Inferior parietal cortex (tissue), 1 donor: ENCODE measurements at regions not wholly inside any gene's neighbourhood (a gene's known extent, or its start where the extent isn't known, plus 50 kb on each side); places are given as distances from the start of the nearest gene placed in this dataset.
A peak's percentile ranks its signal among the peaks of the same experiment; 100 is the strongest.

Experiments used
- DNase-seq: peaks from one replicate; pipeline ENCODE4 v3.0.0-alpha.2; 2016; ENCODE audit errors: extremely low spot score

DNA sequence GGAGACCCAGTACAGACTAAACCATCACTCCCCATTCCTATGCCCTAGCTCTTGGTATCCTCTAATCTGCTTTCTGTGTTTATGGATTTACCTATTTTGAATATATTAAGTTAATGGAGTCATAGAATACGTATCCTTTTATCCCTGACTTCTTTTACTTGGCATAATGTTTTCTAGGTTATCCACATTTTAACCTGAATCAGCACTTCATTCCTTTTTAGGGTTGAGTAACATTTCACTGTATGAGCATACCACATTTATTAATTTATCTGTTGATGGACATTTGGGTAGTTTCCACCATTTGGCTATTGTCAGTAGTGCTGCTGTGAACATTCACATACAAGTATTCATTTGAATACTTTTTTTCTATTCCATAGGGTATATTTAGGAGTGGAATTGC lies 157.3 kb upstream of the CTNNA2 start:
- no peak for DNase-seq

DNA sequence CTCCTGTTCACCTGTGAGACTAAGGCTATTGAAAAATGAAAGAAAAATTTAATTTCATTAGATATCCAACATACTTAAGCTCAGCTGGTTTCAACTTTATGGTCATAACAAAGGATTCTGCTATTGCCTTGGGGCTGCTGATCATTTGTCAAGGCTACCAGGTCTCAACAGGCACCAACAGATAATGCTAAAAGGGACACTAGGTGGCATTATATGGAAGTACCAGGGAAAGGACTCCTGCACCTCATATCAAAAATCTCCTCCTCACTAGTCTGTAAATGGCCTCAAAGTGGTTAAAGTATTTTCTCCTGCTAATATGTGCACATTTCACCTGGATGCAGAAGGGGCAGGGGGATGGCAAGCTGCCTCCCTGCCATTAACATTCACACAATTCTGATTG lies 167.9 kb upstream of the REG3A start:
- DNase-seq, result no peak

DNA sequence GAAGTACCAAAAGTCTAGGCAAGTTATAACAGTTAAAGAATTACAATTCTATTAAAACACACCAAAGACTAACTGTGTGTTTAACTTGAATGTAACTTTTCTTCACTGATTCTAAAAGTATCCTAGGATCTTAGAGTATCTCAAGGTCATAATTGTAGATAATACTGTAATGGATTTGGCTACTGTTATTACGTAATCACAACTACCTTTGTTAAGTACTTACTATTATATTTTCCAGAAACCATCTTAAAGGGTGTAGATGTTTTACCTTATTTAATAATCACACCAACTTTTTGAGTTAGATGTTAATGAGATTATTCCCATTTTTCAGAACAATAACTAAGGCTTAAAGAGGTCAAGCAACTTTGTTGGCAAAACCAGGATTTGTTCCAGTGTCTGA lies 161.3 kb upstream of the REG3A start:
- no peak for DNase-seq

DNA sequence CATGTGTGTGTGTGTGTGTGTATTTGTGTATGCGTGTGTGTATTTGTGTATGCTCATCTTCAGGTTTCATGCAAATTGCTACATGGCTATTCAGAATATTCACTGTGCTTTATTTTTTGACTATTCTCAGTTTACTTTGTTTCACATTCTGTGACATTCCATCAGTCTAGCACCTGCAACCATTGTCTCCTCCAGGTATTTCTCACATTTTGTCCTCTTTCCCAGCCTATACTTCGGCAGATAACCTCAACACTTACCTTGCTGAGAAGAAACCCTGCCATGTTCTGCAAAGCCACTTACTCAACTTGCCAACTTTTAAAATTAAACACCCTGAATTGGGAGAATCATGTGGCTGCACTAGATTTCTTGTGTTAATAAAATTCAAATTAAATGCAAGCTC lies 135.4 kb upstream of the REG3A start:
- no peak for DNase-seq

DNA sequence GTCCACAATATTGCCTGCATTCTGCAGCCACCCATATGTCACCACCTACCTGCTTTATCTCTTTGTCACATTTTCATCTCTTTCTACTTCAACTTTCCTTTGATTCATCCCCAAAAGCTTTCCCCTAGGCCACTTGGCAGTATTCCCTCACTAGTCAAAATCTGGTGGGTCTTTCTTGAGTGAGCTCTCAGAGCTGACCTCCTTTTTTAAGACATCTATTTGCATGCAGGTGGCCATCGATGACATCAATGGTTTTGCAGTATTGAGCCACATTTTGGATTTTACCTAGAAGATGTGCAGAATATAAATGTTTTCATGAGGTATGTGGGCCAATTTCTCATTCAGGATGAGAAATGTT lies 133.4 kb upstream of the REG3A start:
- DNase-seq, result peak; percentile 17

DNA sequence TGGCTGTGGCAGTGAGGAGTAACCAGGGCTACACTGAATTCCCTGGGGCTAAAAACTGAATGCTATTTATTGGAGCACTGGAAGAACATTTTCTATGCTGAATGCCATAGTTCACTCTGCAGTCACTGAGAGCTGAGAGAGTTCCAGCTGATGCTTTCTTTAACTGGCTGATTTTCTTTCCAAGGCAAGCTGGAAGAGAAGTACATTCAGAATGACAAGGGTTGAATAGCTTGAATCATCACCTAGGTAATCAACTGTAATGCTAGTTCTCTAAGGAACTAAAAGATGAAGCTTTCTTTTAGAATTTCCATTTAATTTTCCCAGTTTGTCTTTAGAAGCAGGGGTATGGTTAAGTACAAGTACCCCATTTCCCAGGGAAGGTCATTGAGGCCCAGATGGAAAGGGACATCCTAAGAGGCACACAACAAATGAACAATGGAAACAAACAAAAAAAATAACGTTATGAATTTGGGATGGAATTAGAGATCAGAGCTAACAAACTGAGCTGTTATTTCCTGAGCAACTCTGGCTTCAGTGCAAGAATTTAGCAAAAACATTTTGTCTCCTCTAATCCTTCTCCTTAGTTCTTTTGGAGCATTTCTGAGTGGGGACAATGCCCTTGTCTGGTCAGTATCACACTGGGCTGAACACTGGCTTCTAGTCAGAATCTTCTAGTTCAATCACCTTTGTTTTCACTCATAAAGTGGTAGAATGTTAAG lies 132.8 kb upstream of the REG3A start:
- DNase-seq, result peak; percentile 25

DNA sequence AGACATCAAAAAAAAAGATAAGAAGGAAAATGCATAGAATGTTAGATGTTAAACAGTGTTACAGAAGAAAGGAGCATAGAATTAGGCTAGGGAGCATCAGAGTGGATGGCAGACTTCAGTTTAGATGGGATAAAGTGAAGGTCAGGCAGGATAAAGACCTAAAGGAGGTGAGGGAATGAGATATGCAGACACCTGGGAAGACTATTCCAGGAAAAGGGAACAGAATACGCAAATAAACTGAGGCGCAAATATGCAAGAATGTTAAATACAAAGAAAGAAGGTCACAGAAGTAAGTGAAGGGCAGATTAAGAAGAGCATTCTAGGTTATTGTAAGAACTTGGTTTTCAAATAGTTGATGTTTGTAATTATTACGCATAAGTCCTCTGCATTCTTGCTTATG lies 116.3 kb upstream of the REG3A start:
- no peak for DNase-seq

DNA sequence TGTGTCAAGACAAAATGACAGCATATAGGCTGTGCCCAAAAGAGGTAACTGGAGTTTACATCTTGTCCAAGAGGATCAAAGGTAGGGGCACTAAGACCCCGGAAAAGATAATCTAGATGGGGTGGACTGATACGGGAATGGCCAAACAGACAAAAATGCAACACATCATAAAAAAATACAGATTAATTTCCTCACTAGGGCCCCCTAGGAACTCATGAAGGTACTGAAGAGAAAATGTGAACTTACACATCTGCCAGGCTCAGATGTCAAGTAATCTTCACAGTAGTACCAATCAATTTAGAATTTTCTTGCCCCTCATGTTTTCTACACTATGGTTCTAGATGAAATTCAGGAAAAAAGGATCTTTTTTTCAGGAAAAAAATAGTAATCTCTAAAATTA lies 115.6 kb upstream of the REG3A start:
- no peak for DNase-seq

DNA sequence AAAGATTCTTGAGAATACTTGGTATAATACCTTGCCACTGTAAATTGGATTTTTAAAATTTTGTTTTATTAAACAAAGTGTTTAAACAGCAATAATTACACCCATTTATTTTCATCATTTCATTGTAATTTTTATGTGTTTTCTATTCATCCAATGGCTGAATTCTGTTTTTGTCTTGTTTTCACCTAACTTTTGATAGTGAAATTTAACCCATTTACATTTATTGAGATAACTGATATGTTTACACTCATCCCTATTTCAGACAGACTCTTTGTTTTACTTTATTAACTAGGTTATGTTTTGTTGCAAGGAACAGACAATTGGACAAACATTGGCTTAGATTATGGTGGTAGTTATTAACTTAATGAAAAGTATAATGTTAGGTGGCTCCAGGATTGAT lies 113.1 kb upstream of the REG3A start:
- DNase-seq, result no peak

DNA sequence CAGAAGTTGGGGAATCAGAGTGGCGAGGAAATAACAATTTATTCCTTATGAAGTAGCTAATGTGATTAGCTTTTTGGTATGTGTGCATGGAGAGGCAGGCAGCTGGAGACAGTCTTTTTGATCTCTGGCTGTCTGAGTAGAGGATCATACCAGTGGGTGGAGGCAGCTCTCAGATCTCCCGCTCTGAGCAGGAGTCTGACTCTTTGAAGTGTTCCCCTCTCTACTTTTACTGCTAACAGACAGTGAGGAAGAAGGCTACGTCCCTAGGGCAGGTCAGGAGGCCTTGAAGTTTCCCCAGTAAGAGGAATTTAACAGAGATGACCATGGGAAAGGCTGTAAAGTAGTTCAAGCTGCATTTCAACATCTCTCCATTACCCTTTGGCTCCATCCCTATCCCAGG lies 111.9 kb upstream of the REG3A start:
- DNase-seq, result no peak

DNA sequence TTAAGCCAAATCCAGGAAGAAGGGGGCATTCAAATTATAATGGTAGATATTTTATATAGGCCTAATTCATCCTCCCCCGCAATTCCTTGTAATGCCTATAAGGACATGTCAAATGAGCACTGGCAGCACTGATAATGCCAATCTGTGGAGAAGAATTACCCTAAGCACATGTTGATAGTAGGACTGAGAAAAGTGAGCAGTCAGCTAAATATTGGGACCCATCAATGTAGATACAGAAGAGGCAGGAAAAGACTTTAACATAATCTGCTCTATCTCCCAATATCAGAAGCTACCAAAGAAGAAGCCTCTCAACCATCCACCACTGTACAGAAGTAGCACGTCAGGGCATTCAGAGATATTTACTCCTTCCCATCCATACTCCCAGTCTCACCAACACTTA lies 101.3 kb upstream of the REG3A start:
- no peak for DNase-seq

DNA sequence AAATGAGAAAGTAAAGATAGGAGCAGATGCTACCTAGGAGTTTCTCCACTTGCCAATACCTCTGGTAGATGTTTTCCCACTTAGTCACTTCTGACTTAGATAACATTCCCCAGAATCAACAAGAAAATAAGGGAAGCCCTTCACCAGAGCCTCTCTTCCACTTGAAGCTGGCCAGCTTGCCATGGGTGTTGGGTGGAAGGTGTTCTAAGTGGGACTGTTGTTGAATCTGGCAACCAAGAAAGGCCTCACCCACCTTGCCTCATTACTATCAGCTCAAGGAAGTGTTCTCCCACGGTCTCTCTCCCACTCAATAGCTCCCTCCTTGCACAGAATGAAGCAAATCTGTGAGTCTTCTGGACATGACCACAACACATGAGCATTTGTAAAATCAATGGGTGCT lies 100.4 kb upstream of the REG3A start:
- no peak for DNase-seq

DNA sequence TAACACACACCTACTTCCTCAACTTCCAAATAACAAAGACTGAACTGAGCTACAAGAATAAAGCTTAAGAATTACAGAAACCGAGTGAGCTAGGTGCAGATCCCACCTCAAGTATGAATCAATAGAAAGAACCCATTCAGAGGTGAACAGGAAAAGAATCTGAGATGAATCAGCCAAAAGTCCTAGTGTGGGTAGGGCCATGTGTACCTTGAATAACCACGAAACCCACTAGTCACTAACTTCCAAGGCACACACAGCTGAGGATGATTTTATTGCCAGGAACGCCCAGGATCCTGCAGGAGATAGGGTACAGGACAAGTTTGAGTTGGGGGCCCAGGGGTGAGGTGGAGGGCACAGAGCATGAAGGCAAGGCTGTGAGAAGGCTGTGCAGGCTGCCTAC lies 99.7 kb upstream of the REG3A start:
- DNase-seq, result no peak

DNA sequence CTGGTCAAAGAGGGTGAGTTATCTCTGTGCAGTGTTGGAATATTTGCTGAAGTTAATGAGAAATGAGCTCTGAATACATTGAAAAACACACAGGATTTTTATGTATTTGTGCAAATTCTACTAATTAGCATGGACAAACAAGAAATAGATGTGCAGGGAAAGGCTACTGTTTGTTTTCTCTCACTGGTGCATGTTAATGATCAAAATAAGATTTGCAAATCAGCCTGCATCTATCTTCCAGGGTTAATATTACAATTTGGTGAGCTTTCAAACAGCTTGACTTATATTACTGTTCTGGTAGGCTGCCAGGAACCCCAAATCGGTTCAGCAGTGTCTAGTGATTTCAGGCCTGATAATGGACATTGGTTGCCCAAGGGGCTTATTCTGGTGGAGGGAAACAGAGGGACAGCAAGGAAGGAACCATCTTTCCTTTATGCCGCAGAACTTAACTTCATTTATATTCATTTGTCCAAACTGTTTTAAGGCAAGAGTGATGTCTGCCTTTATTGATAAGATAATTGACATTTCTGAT lies 93.8 kb upstream of the REG3A start:
- no peak for DNase-seq

DNA sequence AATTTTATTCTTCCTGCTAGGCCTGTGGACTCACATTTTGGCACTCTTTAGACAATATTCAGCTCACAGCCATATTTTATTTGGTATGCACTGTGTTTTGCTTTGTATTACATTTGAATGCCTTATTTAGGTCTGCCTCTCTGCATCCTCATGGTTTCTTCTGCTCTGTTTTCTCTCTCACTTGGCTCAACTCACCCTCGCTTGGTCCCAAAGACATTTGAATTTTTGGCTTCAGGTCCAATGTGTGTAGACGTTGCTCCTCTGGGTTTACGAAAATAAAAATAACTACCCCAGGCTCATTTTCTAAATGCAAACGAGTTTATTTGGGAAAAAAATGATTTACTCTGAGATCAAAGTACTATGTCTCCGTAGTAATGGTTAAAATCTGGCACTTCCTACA lies 91.1 kb upstream of the REG3A start:
- DNase-seq, result peak; percentile 18

DNA sequence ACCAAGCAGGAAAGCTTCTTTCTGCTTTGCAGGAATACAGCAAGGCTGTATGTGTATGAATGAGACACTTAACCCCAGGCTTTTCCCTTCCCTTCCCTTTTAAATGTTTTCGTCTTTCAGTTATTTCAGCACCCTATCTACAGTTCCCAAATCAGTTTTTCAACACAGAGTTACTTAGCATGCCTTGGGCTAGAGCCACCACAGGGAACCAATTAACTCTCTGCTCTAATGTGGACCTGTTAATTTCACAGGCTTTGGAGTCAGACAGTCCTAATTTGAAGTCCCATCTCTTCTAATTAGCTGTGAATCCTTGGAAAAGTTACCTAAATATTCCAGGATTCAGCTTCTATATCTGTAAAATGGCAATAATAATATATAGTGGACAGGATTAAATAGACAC lies 89.2 kb upstream of the REG3A start:
- no peak for DNase-seq

DNA sequence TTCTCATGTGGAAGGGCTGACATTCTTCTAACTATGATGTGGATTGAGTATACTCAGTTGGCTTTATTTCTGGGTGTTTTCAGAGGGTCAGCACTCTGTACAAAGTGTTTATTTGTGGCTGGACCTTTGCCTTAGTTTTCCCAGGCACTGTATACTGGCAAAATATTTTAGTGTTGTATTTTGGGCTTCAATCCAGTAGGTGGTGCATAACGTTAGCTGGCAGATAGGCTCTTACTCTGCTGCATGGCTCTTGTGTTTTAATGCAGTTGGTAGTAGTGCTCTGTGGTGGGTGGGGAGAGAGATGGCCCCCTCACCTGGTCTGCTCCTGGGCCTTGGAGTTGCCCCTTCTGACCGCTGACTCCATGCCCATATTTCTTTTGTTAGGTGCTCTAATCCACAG lies 75.6 kb upstream of the REG3A start:
- no peak for DNase-seq

DNA sequence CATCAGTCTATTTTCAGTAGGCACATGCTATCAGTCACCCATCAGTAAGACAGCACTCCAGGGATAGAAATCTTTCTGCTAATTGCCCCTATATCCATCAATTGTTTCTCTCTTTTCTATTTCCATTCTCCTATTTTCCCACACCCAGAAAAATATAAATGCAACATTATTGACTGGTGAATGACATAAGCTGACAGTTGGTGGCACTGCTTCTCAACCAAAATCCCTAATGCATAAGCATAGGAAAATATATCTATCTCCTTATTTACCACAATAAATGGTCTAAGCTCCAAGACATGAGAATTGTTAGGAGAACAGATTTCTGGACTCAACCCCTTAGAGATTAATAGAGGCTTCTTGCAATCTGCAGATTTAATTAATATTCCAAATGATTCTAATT lies 64.0 kb upstream of the REG3A start:
- no peak for DNase-seq

DNA sequence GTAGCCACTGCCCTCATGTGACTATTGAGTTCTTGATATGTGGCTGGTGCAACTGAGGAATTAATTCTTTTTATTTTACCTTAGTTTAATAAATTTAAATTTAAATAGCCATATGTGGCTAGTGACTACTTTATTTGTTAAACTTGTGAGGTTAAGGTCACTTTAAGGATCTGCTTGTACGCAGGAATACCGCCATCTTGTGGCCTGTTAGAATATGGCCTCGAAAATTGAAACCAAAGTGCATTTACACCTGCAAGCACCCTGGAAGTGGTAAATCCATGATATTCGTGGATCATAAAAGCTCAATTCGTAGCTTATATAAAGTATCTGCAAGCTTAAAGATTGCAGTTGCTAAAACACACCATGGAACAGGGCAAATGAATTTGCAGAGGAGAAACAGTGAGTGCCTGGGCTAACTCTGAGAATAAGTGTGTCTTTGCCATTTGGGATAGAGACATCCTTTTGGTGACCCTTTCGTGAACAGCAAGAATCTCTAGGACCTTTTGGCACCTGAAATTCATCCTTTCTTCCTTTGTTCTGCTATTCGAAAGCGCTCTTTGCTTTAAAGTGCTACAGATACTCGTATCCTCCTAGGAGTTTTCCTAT lies 59.9 kb upstream of the REG3A start:
- DNase-seq, result peak; percentile 81

DNA sequence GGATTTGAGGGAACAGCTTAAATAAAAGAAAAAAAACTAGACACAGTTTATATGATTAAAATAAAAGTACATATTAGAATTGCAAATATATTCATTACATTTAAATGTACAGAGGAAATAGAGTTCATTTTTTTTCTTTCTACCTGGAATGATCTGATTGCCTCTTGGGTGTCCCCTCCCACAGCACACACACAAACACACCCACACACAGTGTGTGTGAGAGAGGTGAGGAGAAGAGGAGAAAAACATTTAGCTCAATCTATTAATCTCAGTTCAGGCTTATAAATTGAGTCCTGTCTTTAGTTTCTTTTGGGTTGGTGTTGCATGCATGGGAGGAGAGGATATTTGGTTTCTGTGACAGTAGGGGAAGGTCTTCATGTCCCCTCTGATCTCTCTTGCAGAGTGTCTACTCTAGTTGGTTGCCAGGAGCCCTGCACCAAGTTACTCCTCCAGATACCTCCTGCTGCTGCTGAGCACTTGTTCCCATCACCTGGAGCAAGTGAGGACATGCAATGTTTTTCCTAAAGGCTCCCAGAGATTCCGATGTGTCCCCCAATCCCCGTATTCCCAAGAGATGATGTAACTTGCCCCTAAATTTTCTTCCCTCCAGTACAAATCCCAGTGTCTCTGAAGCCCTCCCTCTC lies 50.8 kb upstream of the REG3A start:
- DNase-seq, result no peak
